ENCODE measurements at regions not wholly inside any gene's neighbourhood (a gene's known extent, or its start where the extent isn't known, plus 50 kb on each side); places are given as distances from the start of the nearest gene placed in this dataset.
A peak's percentile ranks its signal among the peaks of the same experiment; 100 is the strongest.
"Not testable (repeated sequence)": the region's sequence is repeated elsewhere in the genome, so short reads cannot be mapped to it uniquely, and the experiment has no call there.

DNA sequence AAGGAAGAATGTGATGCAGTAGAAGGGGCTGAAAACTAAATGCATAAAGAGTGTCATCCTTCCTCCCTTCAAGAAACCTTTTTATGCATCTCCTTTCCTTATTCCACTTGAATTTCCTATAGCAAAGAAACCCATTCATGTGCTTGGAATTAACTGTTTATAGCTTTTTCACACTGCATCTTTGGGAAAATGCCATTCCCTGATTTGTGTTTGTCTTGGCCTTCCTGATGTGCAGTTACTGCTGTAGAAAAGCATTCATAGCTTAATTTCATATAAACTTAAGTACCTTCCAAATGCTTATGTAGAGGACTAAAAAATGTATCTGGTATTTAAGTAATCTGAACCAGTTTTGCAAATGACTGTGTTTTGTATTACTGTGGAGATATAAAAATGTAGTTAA, 61.8 kb downstream of the SDR9C7 start:
- Mint-ChIP-seq H3K4me3 (no peak overlapping the region), H3K27ac (no peak overlapping the region), H3K36me3 (ENCODE audit: low read depth) (no peaks in the 10 kb centered on the region), H3K27me3 (no peaks in the 10 kb centered on the region), H3K9me3 (peaks cover 6% of the 10 kb centered on the region), H3K4me1 (no peaks in the 10 kb centered on the region)
- intact Hi-C loops (cut with micrococcal nuclease) = no loop called here
- no peak for DNase-seq

DNA sequence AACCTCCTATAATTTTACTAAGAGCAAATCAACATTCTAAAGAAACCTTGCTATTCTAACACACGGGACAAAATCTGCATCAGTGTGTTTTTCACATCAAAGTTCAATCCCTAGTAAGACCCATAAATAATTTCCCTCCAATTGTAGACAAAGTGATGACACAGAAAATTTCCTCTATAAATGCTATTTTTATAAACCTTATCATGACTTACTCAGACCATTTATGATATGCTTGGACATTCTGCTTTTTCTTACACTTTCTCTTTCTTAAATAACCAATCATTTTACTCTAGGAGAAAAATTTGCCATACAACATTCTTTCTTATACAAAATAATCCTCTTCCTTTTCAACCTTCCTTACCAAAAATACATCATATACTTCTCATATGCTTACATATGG, 67.0 kb downstream of the SDR9C7 start:
- intact Hi-C loops (cut with micrococcal nuclease) = no loop called here
- Mint-ChIP-seq H3K27me3 (no peaks in the 10 kb centered on the region), H3K4me3 (no peak overlapping the region), H3K4me1 (no peaks in the 10 kb centered on the region), H3K9me3 (peaks cover 31% of the 10 kb centered on the region), H3K27ac (no peak overlapping the region), H3K36me3 (ENCODE audit: low read depth) (no peaks in the 10 kb centered on the region)
- DNase-seq = no peak

DNA sequence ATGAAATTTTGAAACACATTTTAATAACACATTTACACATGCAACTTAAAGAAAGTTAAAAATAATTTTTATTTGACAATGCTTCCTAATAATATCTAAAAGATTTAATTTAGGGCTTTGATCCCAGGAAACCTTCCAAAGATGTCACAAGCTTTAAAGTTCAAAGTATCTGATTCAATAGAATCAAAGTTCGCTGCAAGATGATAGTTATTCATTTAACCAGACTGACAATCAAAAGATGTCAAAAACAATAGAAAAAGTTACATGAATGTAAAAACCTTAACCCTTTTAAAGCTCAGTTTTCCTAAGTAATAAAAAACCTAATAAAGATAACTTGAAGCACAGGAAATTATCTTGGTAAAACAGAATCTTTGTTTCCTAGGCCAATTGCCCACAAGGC, 67.7 kb downstream of the SDR9C7 start:
- Mint-ChIP-seq H3K4me3 (no peak overlapping the region), H3K9me3 (peaks cover 36% of the 10 kb centered on the region), H3K36me3 (ENCODE audit: low read depth) (no peaks in the 10 kb centered on the region), H3K27me3 (no peaks in the 10 kb centered on the region), H3K27ac (no peak overlapping the region), H3K4me1 (no peaks in the 10 kb centered on the region)
- intact Hi-C loops (cut with micrococcal nuclease) = no loop called here
- DNase-seq = no peak

GRCh38 chr12:56864318-56864717, 69.9 kb downstream of the SDR9C7 start:
- H3K27me3 Mint-ChIP-seq = peaks cover 3% of the 10 kb centered on the region
- intact Hi-C loops (cut with micrococcal nuclease) = no loop called here
- H3K36me3 Mint-ChIP-seq (ENCODE audit: low read depth) = no peaks in the 10 kb centered on the region
- H3K27ac Mint-ChIP-seq = no peak overlapping the region
- no peak for DNase-seq
- H3K4me3 Mint-ChIP-seq = no peak overlapping the region
- no peaks in the 10 kb centered on the region for H3K4me1 Mint-ChIP-seq
- peaks cover 35% of the 10 kb centered on the region for H3K9me3 Mint-ChIP-seq

GRCh38 chr12:56863789-56864188, 70.4 kb downstream of the SDR9C7 start:
- Mint-ChIP-seq H3K4me3 (no peak overlapping the region), H3K36me3 (ENCODE audit: low read depth) (no peaks in the 10 kb centered on the region), H3K4me1 (no peaks in the 10 kb centered on the region), H3K27me3 (peaks cover 3% of the 10 kb centered on the region), H3K9me3 (peaks cover 33% of the 10 kb centered on the region), H3K27ac (no peak overlapping the region)
- intact Hi-C loops (cut with micrococcal nuclease) = no loop called here
- no peak for DNase-seq

GRCh38 chr12:56862264-56862663, 71.9 kb downstream of the SDR9C7 start:
- no peak for DNase-seq
- Mint-ChIP-seq H3K27ac (no peak overlapping the region), H3K36me3 (ENCODE audit: low read depth) (no peaks in the 10 kb centered on the region), H3K4me1 (no peaks in the 10 kb centered on the region), H3K27me3 (peaks cover 3% of the 10 kb centered on the region), H3K4me3 (no peak overlapping the region), H3K9me3 (peaks cover 31% of the 10 kb centered on the region)
- intact Hi-C loops (cut with micrococcal nuclease) = no loop called here

DNA sequence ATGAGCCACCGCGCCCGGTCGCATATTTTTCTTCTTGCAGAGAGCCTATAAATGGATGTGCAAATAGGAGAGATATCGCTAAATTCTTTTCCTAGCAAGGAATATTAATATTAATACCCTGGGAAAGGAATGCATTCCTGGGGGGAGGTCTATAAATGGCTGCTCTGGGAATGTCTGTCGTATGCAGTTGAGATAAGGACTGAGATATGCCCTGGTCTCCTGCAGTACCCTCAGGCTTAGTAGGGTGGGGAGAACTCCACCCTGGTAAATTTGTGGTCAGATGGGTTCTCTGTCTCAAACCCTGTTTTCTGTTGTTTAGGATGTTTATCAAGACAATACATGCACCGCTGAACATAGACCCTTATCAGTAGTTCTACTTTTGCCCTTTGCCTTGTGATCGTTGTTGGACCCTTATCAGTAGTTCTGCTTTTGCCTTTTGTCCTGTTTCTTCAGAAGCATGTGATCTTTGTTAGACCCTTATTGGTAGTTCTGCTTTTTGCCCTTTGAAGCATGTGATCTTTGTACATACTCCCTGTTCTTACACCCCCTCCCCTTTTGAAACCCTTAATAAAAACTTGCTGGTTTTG, 80.7 kb downstream of the SDR9C7 start:
- peaks cover 15% of the 10 kb centered on the region for H3K27me3 Mint-ChIP-seq
- H3K9me3 Mint-ChIP-seq; intact Hi-C loops (cut with micrococcal nuclease); H3K4me1 Mint-ChIP-seq; H3K4me3 Mint-ChIP-seq; H3K27ac Mint-ChIP-seq; DNase-seq; H3K36me3 Mint-ChIP-seq (ENCODE audit: low read depth): not testable (repeated sequence)

DNA sequence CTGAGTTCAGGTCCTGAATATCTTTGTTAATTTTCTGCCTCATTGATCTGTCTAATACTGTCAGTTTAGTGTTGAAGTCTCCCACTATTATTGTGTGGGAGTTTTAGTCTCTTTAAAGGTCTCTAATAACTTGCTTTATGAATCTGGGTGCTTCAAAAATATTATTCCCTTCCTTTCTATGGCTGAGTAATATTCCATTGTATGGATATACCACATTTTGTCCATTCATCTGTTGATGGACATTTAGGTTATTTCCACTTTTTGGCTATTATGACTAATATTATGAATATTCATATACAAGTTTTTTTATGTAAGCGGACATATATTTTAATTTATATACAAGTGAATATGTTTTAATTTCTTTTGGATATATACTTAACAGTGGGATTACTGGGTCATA, 82.7 kb downstream of the SDR9C7 start:
- Mint-ChIP-seq H3K27me3 (peaks cover 15% of the 10 kb centered on the region), H3K4me3 (no peak overlapping the region), H3K36me3 (ENCODE audit: low read depth) (no peaks in the 10 kb centered on the region), H3K27ac (no peak overlapping the region), H3K9me3 (peaks cover 6% of the 10 kb centered on the region), H3K4me1 (no peaks in the 10 kb centered on the region)
- DNase-seq = no peak
- intact Hi-C loops (cut with micrococcal nuclease) = no loop called here

GRCh38 chr12:56840922-56841321, 77.8 kb downstream of the HSD17B6 start:
- H3K4me1 Mint-ChIP-seq = peaks cover 9% of the 10 kb centered on the region
- H3K9me3 Mint-ChIP-seq = peaks cover 7% of the 10 kb centered on the region
- H3K4me3 Mint-ChIP-seq = no peak overlapping the region
- no peaks in the 10 kb centered on the region for H3K36me3 Mint-ChIP-seq (ENCODE audit: low read depth)
- H3K27me3 Mint-ChIP-seq = peaks cover 10% of the 10 kb centered on the region
- intact Hi-C loops (cut with micrococcal nuclease) = no loop called here
- DNase-seq = no peak
- no peak overlapping the region for H3K27ac Mint-ChIP-seq

GRCh38 chr12:56839915-56840325, 76.8 kb downstream of the HSD17B6 start:
- intact Hi-C loops (cut with micrococcal nuclease) = loop anchor here (5.0 kb wide), 1 partner anchor 948 kb away; no protein-coding TSS in a partner anchor
- no peaks in the 10 kb centered on the region for H3K36me3 Mint-ChIP-seq (ENCODE audit: low read depth)
- peaks cover 9% of the 10 kb centered on the region for H3K4me1 Mint-ChIP-seq
- peak; percentile 71 for DNase-seq
- H3K9me3 Mint-ChIP-seq = peaks cover 7% of the 10 kb centered on the region
- no peak overlapping the region for H3K27ac Mint-ChIP-seq
- H3K4me3 Mint-ChIP-seq = no peak overlapping the region
- peaks cover 8% of the 10 kb centered on the region for H3K27me3 Mint-ChIP-seq

- Mint-ChIP-seq H3K27me3 (peaks cover 8% of the 10 kb centered on the region), H3K4me3 (no peak overlapping the region), H3K27ac (no peak overlapping the region), H3K4me1 (peaks cover 9% of the 10 kb centered on the region), H3K36me3 (ENCODE audit: low read depth) (no peaks in the 10 kb centered on the region), H3K9me3 (peaks cover 7% of the 10 kb centered on the region)
- intact Hi-C loops (cut with micrococcal nuclease) = loop anchor here (5.0 kb wide), 1 partner anchor 947 kb away; no protein-coding TSS in a partner anchor
- no peak for DNase-seq
These were observed 76.3 kb downstream of the HSD17B6 start for GRCh38 chr12:56839489-56839848.

GRCh38 chr12:56838621-56839488, 75.7 kb downstream of the HSD17B6 start:
- Mint-ChIP-seq H3K36me3 (ENCODE audit: low read depth) (no peaks in the 10 kb centered on the region), H3K4me3 (no peak overlapping the region), H3K9me3 (peaks cover 7% of the 10 kb centered on the region), H3K27me3 (peaks cover 10% of the 10 kb centered on the region), H3K27ac (no peak overlapping the region), H3K4me1 (peaks cover 9% of the 10 kb centered on the region)
- DNase-seq = no peak
- intact Hi-C loops (cut with micrococcal nuclease) = loop anchor here (1.0 to 5.0 kb wide), 2 partner anchors 148 to 947 kb away; no protein-coding TSS in a partner anchor
